Neuronal stem cell (in vitro differentiated cells): ENCODE measurements at regions not wholly inside any gene's neighbourhood (a gene's known extent, or its start where the extent isn't known, plus 50 kb on each side); places are given as distances from the start of the nearest gene placed in this dataset.
"Not testable (repeated sequence)": the region's sequence is repeated elsewhere in the genome, so short reads cannot be mapped to it uniquely, and the experiment has no call there.

Source experiments
- DNase-seq: peaks from one replicate; pipeline ENCODE4 v3.0.0-alpha.2; 2013; ENCODE audit warnings: low spot score
- H2AFZ ChIP-seq: one replicate; pipeline ENCODE4 v1.6.1; 2013; ENCODE audit warnings: mild to moderate bottlenecking, low read length, inconsistent platforms
- H2AK5ac ChIP-seq: 2 replicates; pipeline ENCODE4 v1.6.1; 2013; ENCODE audit warnings: low read depth, mild to moderate bottlenecking, inconsistent platforms, low read length, moderate library complexity, mixed read lengths
- H2BK120ac ChIP-seq: 2 replicates; pipeline ENCODE4 v1.6.1; 2013; ENCODE audit warnings: low read depth, mild to moderate bottlenecking, inconsistent platforms, low read length, moderate library complexity, mixed read lengths
- H2BK12ac ChIP-seq: one replicate; pipeline ENCODE4 v1.6.1; 2013; ENCODE audit warnings: low read length, inconsistent platforms
- H2BK15ac ChIP-seq: 2 replicates; pipeline ENCODE4 v1.6.1; 2013; ENCODE audit warnings: mild to moderate bottlenecking, low read length, inconsistent platforms, mixed read lengths
- H2BK5ac ChIP-seq: one replicate; pipeline ENCODE4 v1.6.1; 2013; ENCODE audit warnings: inconsistent platforms, mild to moderate bottlenecking, low read length, moderate library complexity
- H3K14ac ChIP-seq: one replicate; pipeline ENCODE4 v1.6.1; 2013; ENCODE audit warnings: low read length, inconsistent platforms
- H3K18ac ChIP-seq: 2 replicates; pipeline ENCODE4 v1.6.1; 2013; ENCODE audit warnings: low read length, inconsistent platforms
- H3K23ac ChIP-seq: 2 replicates; pipeline ENCODE4 v1.6.1; 2013; ENCODE audit warnings: low read depth, mild to moderate bottlenecking, mixed read lengths, low read length, inconsistent platforms; ENCODE audit not compliant: poor library complexity
- H3K27ac ChIP-seq: replicated peaks from 3 replicates; pipeline ENCODE4 v1.5.1; 2013; ENCODE audit warnings: low read length, inconsistent platforms
- H3K27me3 ChIP-seq, 3 experiments: 2 replicates each; pipeline ENCODE4 v1.6.1; 2013; ENCODE audit warnings: low read length in 3 of 3, mild to moderate bottlenecking in 2 of 3, inconsistent platforms in 1 of 3, low read depth in 1 of 3, mixed read lengths in 1 of 3, moderate library complexity in 1 of 3; ENCODE audit not compliant: control insufficient read depth in 3 of 3, insufficient read depth in 3 of 3
- H3K36me3 ChIP-seq, 2 donors: replicated peaks in 1 of 2; 2 replicates each; pipeline ENCODE4 v1.6.1; 2013; ENCODE audit warnings: low read length in 2 of 2; ENCODE audit not compliant: control insufficient read depth in 2 of 2, insufficient read depth in 2 of 2
- H3K4ac ChIP-seq: 2 replicates; pipeline ENCODE4 v1.6.1; 2013; ENCODE audit warnings: inconsistent platforms, mild to moderate bottlenecking, low read length, moderate library complexity
- H3K4me1 ChIP-seq, 2 donors: 1 replicate in 1 of 2; 2 replicates in 1 of 2; pipeline ENCODE4 v1.6.1; 2013; ENCODE audit warnings: low read length in 2 of 2, low read depth in 1 of 2; ENCODE audit not compliant: control insufficient read depth in 2 of 2, insufficient read depth in 1 of 2
- H3K4me2 ChIP-seq: one replicate; pipeline ENCODE4 v1.6.1; 2013; ENCODE audit warnings: mild to moderate bottlenecking, low read length, inconsistent platforms; ENCODE audit not compliant: insufficient read depth, poor library complexity, severe bottlenecking
- H3K4me3 ChIP-seq, 2 donors: 2 replicates each; pipeline ENCODE4 v1.5.1; 2013; ENCODE audit warnings: low read length in 2 of 2, mild to moderate bottlenecking in 2 of 2, inconsistent platforms in 1 of 2, moderate library complexity in 1 of 2
- H3K79me1 ChIP-seq: one replicate; pipeline ENCODE4 v1.6.1; 2013; ENCODE audit warnings: low read depth, mild to moderate bottlenecking, inconsistent platforms, low read length, moderate library complexity
- H3K9ac ChIP-seq: one replicate; pipeline ENCODE4 v1.6.1; 2013; ENCODE audit warnings: mild to moderate bottlenecking, low read depth, low read length, inconsistent platforms; ENCODE audit not compliant: poor library complexity
- H3K9me3 ChIP-seq, 2 donors: replicated peaks in 1 of 2; 2 replicates each; pipeline versions ENCODE3 to v1.6.1; 2013; ENCODE audit warnings: low read length in 2 of 2, mild to moderate bottlenecking in 2 of 2, inconsistent platforms in 1 of 2, low read depth in 1 of 2, mixed read lengths in 1 of 2, moderate library complexity in 1 of 2; ENCODE audit not compliant: control insufficient read depth in 2 of 2, insufficient read depth in 1 of 2
- H4K8ac ChIP-seq: one replicate; pipeline ENCODE4 v1.6.1; 2013; ENCODE audit warnings: low read depth, mild to moderate bottlenecking, inconsistent platforms, low read length, moderate library complexity
- H4K91ac ChIP-seq: one replicate; pipeline ENCODE4 v1.6.1; 2013; ENCODE audit warnings: low read length, low read depth, mild to moderate bottlenecking, inconsistent platforms; ENCODE audit not compliant: poor library complexity
- WGBS, 2 donors: extraction: QIAGEN DNeasy Blood & Tissue Kit; methylation state at CpG; one replicate each; pipeline ENCODE4 v1.1.7; 2013; ENCODE audit warnings: missing lambda C conversion rate in 2 of 2, mixed read lengths in 1 of 2; ENCODE audit not compliant: insufficient read length in 2 of 2, insufficient replicate concordance in 1 of 2; ENCODE audit errors: extremely low coverage in 2 of 2; 5-methylcytosine and 5-hydroxymethylcytosine counted together

DNA sequence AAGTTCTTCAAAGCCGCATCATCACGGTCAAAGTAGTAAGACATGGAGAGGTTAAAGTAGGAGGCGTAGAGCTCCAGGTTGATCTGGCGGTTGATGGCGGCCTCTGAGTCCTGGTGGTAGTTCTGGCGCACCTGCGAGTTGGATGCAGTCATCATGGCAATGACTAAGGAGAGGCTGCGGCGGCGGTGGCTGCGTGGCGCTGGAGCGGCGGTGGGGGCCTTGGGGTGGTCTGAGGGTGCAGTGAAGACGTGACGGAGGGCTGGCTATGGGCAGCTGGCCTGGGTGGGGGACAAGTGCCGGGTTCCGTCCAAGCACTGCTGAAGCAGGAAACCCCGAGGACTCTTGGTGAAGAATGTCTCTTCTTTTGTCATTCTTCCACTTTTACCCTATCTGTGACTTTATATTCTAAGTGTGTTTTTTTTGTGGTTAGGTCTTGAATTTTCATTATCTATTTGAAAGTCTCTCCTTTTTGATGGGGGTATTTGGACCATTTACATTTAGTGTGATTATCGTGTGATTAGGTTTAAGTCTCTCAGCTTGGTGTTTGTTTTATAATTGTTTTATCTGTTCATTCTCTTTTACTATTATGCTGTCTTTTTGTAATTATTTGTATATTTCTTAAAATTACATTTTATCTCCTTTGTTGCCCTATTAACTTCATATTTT is 94.6 kb downstream of the TFAP2B start:
- Histone ChIP-seq H3K4me3 (no peak overlapping the region), H3K14ac (no peak overlapping the region), H2BK120ac (no peak overlapping the region), H2BK15ac (no peak overlapping the region), H3K4me1 (no peaks in the 10 kb centered on the region), H3K9ac (no peak overlapping the region), H3K23ac (no peak overlapping the region), H3K36me3 (no peaks in the 10 kb centered on the region), H3K27ac (no peak overlapping the region), H2AK5ac (no peak overlapping the region), H2BK5ac (no peak overlapping the region), H2BK12ac (no peak overlapping the region), H3K79me1 (no peaks in the 10 kb centered on the region), H3K4me2 (no peak overlapping the region), H3K9me3 (peaks cover 0 to 4% of the 10 kb centered on the region in 2 donors), H4K8ac (no peak overlapping the region), H2AFZ (no peak overlapping the region), H3K27me3 (no peaks in the 10 kb centered on the region), H3K4ac (no peak overlapping the region), H4K91ac (no peak overlapping the region), H3K18ac (no peak overlapping the region)
- WGBS, 2 donors = no CpG with 5 or more reads among the region's 20 CpGs
- DNase-seq = no peak

DNA sequence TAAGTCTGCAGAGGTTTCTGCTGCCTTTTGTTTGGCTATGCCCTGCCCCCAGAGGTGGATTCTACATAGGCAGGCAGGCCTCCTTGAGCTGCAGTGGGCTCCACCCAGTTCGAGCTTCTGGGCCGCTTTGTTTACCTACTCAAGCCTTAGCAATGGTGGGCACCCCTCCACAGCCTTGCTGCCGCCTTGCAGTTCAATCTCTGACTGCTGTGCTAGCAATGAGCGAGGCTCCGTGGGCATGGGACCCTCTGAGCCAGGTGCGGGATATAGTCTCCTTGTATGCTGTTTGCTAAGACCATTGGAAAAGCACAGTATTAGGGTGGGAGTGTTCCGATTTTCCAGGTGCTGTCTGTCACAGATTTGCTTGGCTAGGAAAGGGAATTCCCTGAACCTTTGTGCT is 102.7 kb downstream of the TFAP2B start:
- H3K27ac ChIP-seq, H2BK5ac ChIP-seq, H2BK12ac ChIP-seq, H3K9ac ChIP-seq, H3K27me3 ChIP-seq, H3K4me2 ChIP-seq, H2AFZ ChIP-seq, H3K79me1 ChIP-seq, H3K18ac ChIP-seq, H3K4ac ChIP-seq, DNase-seq, H2BK120ac ChIP-seq, H4K8ac ChIP-seq, H2BK15ac ChIP-seq, H3K4me3 ChIP-seq, H4K91ac ChIP-seq, H3K9me3 ChIP-seq, H3K14ac ChIP-seq, H3K23ac ChIP-seq, H3K4me1 ChIP-seq, H3K36me3 ChIP-seq, H2AK5ac ChIP-seq: not testable (repeated sequence)
- no CpG with 5 or more reads among the region's 7 CpGs for WGBS, 2 donors

DNA sequence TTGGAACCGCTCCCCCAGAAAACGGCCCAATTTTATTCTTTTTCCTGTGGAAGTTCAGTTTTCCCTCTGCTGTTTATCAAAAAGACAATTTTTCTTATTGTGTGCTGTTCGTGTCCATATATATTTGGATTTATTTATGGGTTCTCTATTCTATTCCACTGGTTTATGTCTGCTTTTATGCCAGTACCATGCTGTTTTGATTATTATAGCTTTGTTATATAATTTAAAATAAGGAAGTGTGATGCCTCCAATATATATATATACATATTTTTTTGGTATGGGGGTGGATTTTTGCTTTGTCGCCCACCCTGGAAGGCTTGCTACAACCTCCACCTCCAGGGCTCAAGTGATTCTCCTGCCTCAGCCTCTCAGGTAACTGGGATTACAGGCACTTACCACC is 103.3 kb downstream of the TFAP2B start:
- no peak overlapping the region for H3K4ac ChIP-seq
- no peak overlapping the region for H3K18ac ChIP-seq
- H2AK5ac ChIP-seq = no peak overlapping the region
- DNase-seq = no peak
- H2BK15ac ChIP-seq = no peak overlapping the region
- WGBS, 2 donors = no CpG with 5 or more reads among the region's 4 CpGs
- H4K91ac ChIP-seq = no peak overlapping the region
- no peak overlapping the region for H3K9ac ChIP-seq
- no peak overlapping the region for H3K23ac ChIP-seq
- no peak overlapping the region for H3K27ac ChIP-seq
- H3K4me2 ChIP-seq = no peak overlapping the region
- peaks cover 0 to 2% of the 10 kb centered on the region in 2 donors for H3K4me1 ChIP-seq
- H2BK120ac ChIP-seq = no peak overlapping the region
- no peak overlapping the region for H2AFZ ChIP-seq
- no peak overlapping the region for H2BK12ac ChIP-seq
- no peaks in the 10 kb centered on the region for H3K27me3 ChIP-seq
- H3K9me3 ChIP-seq = no peaks in the 10 kb centered on the region
- H3K36me3 ChIP-seq = no peaks in the 10 kb centered on the region
- H3K4me3 ChIP-seq = no peak overlapping the region
- no peak overlapping the region for H2BK5ac ChIP-seq
- no peak overlapping the region for H4K8ac ChIP-seq
- H3K79me1 ChIP-seq = no peaks in the 10 kb centered on the region
- no peak overlapping the region for H3K14ac ChIP-seq

DNA sequence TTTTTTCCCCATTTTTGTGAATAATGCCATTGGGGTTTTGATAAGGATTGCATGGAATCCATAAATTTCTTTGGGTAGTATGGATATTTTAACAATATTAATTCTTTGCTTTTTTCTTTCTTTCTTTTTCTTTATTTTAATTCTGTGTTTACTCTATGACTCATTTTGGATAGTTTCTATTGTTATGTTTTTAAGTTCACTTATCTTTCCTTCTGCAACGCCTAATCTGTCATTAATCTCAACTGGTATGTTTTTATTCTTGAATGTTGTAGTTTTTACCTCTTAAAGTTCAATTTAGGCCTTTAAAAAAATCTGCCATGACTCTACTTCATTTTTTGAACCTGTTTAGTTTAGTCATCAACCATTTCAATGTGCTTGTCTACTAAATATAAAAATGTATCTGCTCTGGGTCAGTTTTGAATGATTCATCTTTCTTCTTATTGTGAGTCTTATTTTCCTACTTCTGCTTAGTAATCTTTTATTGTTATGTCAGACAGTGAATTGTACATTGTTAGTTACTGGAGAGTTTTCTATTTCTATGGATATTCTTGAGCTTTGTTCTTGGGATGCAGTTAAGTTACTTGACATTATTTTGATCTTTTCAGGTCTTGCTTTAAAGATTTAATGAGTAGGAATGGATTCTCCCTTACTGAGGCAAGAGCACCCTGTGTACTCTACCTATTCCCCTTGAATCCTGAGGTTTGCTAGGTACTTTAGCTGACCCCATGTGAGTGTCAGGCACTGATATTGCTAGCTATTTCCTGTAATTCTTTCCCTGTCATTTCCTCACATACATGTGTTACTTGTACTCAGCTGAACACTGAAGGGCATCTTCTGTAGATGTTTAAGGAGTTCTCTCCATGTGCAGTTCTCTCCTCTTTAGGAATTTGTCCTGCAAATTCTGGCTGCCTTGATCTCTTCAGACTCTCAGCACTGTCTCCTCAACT is 104.2 kb downstream of the TFAP2B start:
- Histone ChIP-seq H2BK12ac (no peak overlapping the region), H4K8ac (no peak overlapping the region), H2AFZ (no peak overlapping the region), H3K9ac (no peak overlapping the region), H3K4me3 (no peak overlapping the region), H2BK15ac (no peak overlapping the region), H4K91ac (no peak overlapping the region), H3K4me1 (peaks cover 0 to 3% of the 10 kb centered on the region in 2 donors), H2AK5ac (no peak overlapping the region), H3K18ac (no peak overlapping the region), H3K23ac (no peak overlapping the region), H3K4me2 (no peak overlapping the region), H2BK5ac (no peak overlapping the region), H3K36me3 (no peaks in the 10 kb centered on the region), H3K9me3 (no peaks in the 10 kb centered on the region), H3K27me3 (no peaks in the 10 kb centered on the region), H2BK120ac (no peak overlapping the region), H3K27ac (no peak overlapping the region), H3K14ac (no peak overlapping the region), H3K79me1 (no peaks in the 10 kb centered on the region), H3K4ac (no peak overlapping the region)
- DNase-seq = no peak
- no CpG with 5 or more reads among the region's 1 CpG for WGBS, 2 donors
